Fibroblast of the aortic adventitia (primary cell): ENCODE measurements at regions not wholly inside any gene's neighbourhood (a gene's known extent, or its start where the extent isn't known, plus 50 kb on each side); places are given as distances from the start of the nearest gene placed in this dataset.

Source experiments
- DNase-seq: peaks from one replicate; pipeline ENCODE4 v3.0.0-alpha.2; 2010; ENCODE audit warnings: low read depth
- H3K4me3 ChIP-seq: 2 replicates; pipeline ENCODE4 v1.5.1; 2011; ENCODE audit warnings: low read depth, mild to moderate bottlenecking, control low read depth, low read length, moderate library complexity
- CTCF ChIP-seq: IDR thresholded peaks from 2 replicates; pipeline ENCODE4 v1.5.1; 2011; ENCODE audit warnings: mild to moderate bottlenecking, low read length, control low read depth, inconsistent platforms; ENCODE audit not compliant: insufficient read depth

- DNase-seq, result no peak
- no peak for TF ChIP-seq CTCF
- no peak overlapping the region for H3K4me3 ChIP-seq
These were observed 156.4 kb downstream of the CD83 start for GRCh38 chr6:14274016-14274415.

- no peak for TF ChIP-seq CTCF
- no peak for DNase-seq
- no peak overlapping the region for H3K4me3 ChIP-seq
These were observed 157.2 kb downstream of the CD83 start for GRCh38 chr6:14274546-14275492.

DNA sequence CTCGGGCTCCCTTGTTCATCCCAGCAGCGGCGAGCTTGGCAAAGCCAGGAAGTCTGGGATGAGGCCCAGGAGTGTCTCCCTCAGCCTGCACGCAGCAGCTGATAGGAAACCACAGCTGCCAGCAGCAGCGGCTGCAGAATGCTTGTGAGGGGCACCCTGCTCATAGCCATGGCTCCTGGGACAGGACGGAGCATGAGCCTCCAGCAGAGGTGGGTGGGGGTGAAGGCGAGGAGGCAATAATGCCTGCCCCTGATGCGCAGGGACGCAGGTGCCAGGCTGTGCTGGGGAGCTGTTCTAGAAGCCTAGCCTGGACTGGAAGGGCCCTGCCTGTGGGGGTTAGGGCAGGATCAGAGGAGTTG lies 157.9 kb downstream of the CD83 start:
- DNase-seq, result peak; percentile 77
- no peak overlapping the region for H3K4me3 ChIP-seq
- no peak for TF ChIP-seq CTCF

DNA sequence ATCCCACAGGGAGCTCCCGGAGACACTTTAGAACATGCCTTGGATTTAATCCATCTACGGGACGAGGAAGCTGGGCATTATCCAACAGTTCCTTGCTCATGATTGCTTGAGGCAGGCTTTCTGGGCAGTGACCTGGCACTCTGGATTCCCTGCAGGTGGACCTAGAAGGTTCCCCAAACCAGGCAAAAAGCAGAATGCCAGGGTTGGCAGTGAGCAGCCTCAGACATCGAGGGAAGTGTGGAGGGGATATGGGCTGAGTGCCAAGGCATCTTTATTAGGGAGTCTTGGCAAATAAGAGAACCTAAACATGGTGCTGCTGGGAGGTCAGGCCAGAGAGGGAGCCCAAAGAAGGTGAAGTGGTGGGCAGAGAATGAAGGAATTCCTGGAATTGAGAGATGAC lies 158.5 kb downstream of the CD83 start:
- H3K4me3 ChIP-seq, result no peak overlapping the region
- no peak for TF ChIP-seq CTCF
- no peak for DNase-seq

DNA sequence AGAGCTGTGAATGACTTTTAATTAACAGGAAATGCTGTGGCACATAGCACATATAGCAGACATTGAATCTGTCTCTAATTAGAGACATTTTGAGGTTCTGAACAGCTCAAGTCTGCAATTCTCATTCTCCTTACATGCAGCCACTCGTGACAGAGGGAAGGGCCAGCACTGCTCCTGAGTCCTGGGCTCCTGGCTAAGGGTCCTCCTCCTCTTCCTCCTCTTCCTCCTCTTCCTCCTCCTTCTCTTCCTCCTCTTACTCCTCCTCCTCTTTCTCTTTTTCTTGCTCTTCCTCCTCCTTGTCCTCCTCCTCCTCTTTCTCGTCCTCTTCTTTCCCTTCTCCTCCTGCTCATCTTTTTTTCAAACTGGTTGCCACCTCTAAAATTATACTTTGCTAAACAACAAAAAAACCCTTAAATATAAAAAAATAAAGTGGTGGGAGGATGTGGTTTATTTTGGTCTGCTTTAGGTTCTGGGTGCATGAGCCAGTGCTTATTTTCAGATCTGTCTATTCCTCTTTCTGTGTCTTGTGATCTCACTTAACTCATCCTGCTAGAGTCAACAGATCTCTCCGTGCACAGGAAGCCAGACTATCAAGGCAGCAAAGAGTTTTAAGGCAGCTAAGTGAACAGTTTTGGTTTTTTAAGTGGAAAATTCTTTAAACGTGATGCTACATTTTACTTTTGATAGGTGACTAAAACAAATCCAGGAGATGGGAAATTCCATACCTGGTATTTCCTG lies 159.3 kb downstream of the CD83 start:
- DNase-seq, result peak; percentile 35
- TF ChIP-seq CTCF, result no peak
- no peak overlapping the region for H3K4me3 ChIP-seq

GRCh38 chr6:14277405-14277930 lies 159.9 kb downstream of the CD83 start:
- TF ChIP-seq CTCF, result no peak
- no peak overlapping the region for H3K4me3 ChIP-seq

More at GRCh38 chr6:14277405-14277930, 159.9 kb downstream of the CD83 start:
- DNase-seq, result no peak
